Ectodermal cell (in vitro differentiated cells): ENCODE measurements at regions not wholly inside any gene's neighbourhood (a gene's known extent, or its start where the extent isn't known, plus 50 kb on each side); places are given as distances from the start of the nearest gene placed in this dataset.

Experiments
- H3K27ac ChIP-seq: 2 replicates; pipeline ENCODE4 v1.7.0; 2013; ENCODE audit warnings: mild to moderate bottlenecking, low read depth, low read length; ENCODE audit not compliant: insufficient read depth, poor library complexity, severe bottlenecking
- H3K27me3 ChIP-seq: 2 replicates; pipeline ENCODE4 v1.7.0; 2013; ENCODE audit warnings: mild to moderate bottlenecking, low read length; ENCODE audit not compliant: insufficient read depth, control insufficient read depth, poor library complexity, severe bottlenecking
- H3K36me3 ChIP-seq: one replicate; pipeline ENCODE4 v1.7.0; 2013; ENCODE audit warnings: low read length; ENCODE audit not compliant: control insufficient read depth, insufficient read depth
- H3K4me1 ChIP-seq: one replicate; pipeline ENCODE4 v1.7.0; 2013; ENCODE audit warnings: low read length; ENCODE audit not compliant: control insufficient read depth, insufficient read depth
- H3K4me3 ChIP-seq: 2 replicates; pipeline ENCODE4 v1.7.0; 2013; ENCODE audit warnings: low read depth, low read length, control low read depth; ENCODE audit not compliant: insufficient read depth
- H3K9me3 ChIP-seq: 2 replicates; pipeline ENCODE4 v1.7.0; 2013; ENCODE audit warnings: mild to moderate bottlenecking, low read length, moderate library complexity; ENCODE audit not compliant: control insufficient read depth
- WGBS, 2 experiments: methylation state at CpG; one replicate each; pipeline ENCODE4 v1.1.7; 2013; ENCODE audit warnings: missing lambda C conversion rate in 2 of 2; 5-methylcytosine and 5-hydroxymethylcytosine counted together

DNA sequence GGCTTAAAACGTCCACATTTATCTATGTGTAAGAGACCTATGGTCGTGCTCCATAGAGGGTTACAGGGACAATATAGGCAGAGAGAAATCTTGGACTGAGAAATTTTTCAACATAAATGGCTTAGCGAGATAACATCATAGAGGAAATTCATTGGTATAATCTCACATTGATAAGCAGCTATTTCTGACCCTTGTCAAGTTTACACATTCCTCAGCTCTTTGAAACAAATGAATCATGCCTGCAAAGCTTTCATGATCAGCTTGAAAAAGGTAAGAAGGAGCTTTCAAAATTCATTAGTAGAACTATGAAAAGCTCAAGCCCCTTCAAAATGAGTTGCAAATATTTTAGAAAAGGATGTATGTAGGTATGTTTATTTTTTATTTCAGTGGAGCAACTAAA lies 478.8 kb downstream of the NEBL start:
- 29 to 53% methylated on average over 2 to 3 of the region's 3 CpGs for WGBS, 2 experiments
- H3K9me3 ChIP-seq: no peaks in the 10 kb centered on the region
- H3K4me1 ChIP-seq: no peaks in the 10 kb centered on the region
- H3K27ac ChIP-seq: no peak overlapping the region
- no peaks in the 10 kb centered on the region for H3K36me3 ChIP-seq
- H3K4me3 ChIP-seq: no peak overlapping the region
- H3K27me3 ChIP-seq: no peaks in the 10 kb centered on the region

GRCh38 chr10:20417791-20418190 lies 479.3 kb downstream of the NEBL start:
- no peaks in the 10 kb centered on the region for H3K4me1 ChIP-seq
- no peaks in the 10 kb centered on the region for H3K9me3 ChIP-seq
- WGBS, 2 experiments: 78 to 86% methylated on average over 1 of the region's 3 CpGs

GRCh38 chr10:20415684-20416083 lies 481.4 kb downstream of the NEBL start:
- H3K9me3 ChIP-seq: no peaks in the 10 kb centered on the region
- H3K27ac ChIP-seq: no peak overlapping the region
- H3K27me3 ChIP-seq: no peaks in the 10 kb centered on the region
- no peaks in the 10 kb centered on the region for H3K36me3 ChIP-seq
- 90 to 94% methylated on average over 2 of the region's 2 CpGs for WGBS, 2 experiments
- H3K4me1 ChIP-seq: no peaks in the 10 kb centered on the region
- no peak overlapping the region for H3K4me3 ChIP-seq

More at GRCh38 chr10:20417791-20418190, 479.3 kb downstream of the NEBL start:
- no peaks in the 10 kb centered on the region for H3K36me3 ChIP-seq
- no peak overlapping the region for H3K27ac ChIP-seq
- no peak overlapping the region for H3K4me3 ChIP-seq
- no peaks in the 10 kb centered on the region for H3K27me3 ChIP-seq

GRCh38 chr10:20407357-20407756 lies 489.8 kb downstream of the NEBL start:
- no peak overlapping the region for H3K4me3 ChIP-seq
- no peak overlapping the region for H3K27ac ChIP-seq
- no peaks in the 10 kb centered on the region for H3K9me3 ChIP-seq
- no peaks in the 10 kb centered on the region for H3K27me3 ChIP-seq
- H3K4me1 ChIP-seq: no peaks in the 10 kb centered on the region
- no peaks in the 10 kb centered on the region for H3K36me3 ChIP-seq

DNA sequence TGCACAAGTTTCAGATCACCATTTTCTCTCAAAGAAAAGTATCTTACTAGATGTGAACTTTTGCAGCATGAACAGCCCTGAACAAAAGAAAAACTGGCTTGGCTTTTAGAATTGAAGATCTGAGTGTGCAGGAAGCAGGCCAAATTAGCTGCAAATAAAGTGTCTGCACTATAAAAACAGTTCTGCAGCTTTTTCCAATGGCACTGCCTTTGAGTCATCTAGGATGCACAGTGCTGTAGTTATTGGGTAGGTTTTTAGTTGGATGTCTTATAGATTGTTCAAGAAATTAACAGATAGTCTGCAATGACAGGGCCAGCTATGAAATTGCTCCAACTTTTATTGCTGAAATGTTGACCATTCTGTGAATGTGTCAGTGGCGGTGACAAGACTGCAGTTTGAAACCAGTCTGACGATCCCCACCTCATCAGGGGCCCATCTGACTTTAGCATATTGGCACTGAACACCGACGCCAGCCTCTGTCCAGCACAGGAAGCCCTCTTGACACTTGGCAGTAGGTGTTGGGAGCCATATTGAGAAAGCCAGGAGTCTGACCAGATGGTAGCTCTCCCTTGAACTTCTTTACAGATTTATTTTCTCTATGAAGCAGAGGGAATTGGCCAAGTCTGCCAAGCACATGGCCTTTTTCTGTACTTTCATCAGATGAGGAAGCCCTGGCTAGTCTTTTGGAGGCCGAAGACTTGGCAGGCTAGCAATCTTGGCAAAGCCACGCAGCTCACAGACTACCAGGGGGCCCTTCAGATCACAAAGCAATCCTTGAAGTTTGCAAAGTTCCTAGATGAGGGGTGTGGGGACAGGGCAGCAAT lies 490.6 kb downstream of the NEBL start:
- 90 to 92% methylated on average over 6 of the region's 6 CpGs for WGBS, 2 experiments
- H3K9me3 ChIP-seq: no peaks in the 10 kb centered on the region
- no peak overlapping the region for H3K4me3 ChIP-seq
- H3K4me1 ChIP-seq: no peaks in the 10 kb centered on the region
- H3K27ac ChIP-seq: no peak overlapping the region
- H3K27me3 ChIP-seq: no peaks in the 10 kb centered on the region
- H3K36me3 ChIP-seq: no peaks in the 10 kb centered on the region

- H3K36me3 ChIP-seq: no peaks in the 10 kb centered on the region
- H3K9me3 ChIP-seq: no peaks in the 10 kb centered on the region
- H3K4me3 ChIP-seq: no peak overlapping the region
- 72 to 73% methylated on average over 3 of the region's 4 CpGs for WGBS, 2 experiments
- H3K27me3 ChIP-seq: no peaks in the 10 kb centered on the region
- no peaks in the 10 kb centered on the region for H3K4me1 ChIP-seq
- no peak overlapping the region for H3K27ac ChIP-seq
Observed at GRCh38 chr10:20405761-20406160, 491.4 kb downstream of the NEBL start.

- Histone ChIP-seq H3K36me3 (no peaks in the 10 kb centered on the region), H3K4me3 (no peak overlapping the region), H3K4me1 (no peaks in the 10 kb centered on the region), H3K9me3 (no peaks in the 10 kb centered on the region), H3K27ac (no peak overlapping the region), H3K27me3 (no peaks in the 10 kb centered on the region)
- 100% methylated on average over 1 of the region's 2 CpGs; no CpG with 5 or more reads in 1 of the 2 experiments for WGBS, 2 experiments
Observed at GRCh38 chr10:20405050-20405449, 492.1 kb downstream of the NEBL start.

- H3K27me3 ChIP-seq: no peaks in the 10 kb centered on the region
- H3K27ac ChIP-seq: no peak overlapping the region
- H3K9me3 ChIP-seq: no peaks in the 10 kb centered on the region
- H3K4me3 ChIP-seq: no peak overlapping the region
- WGBS, 2 experiments: 88 to 98% methylated on average over 1 to 2 of the region's 2 CpGs
- H3K4me1 ChIP-seq: no peaks in the 10 kb centered on the region
- no peaks in the 10 kb centered on the region for H3K36me3 ChIP-seq
Observed at GRCh38 chr10:20399772-20400171, 497.3 kb downstream of the NEBL start.

GRCh38 chr10:20396701-20397100 lies 500.4 kb downstream of the NEBL start:
- Histone ChIP-seq H3K4me1 (no peaks in the 10 kb centered on the region), H3K4me3 (no peak overlapping the region), H3K27me3 (no peaks in the 10 kb centered on the region), H3K36me3 (no peaks in the 10 kb centered on the region), H3K27ac (no peak overlapping the region), H3K9me3 (no peaks in the 10 kb centered on the region)
- WGBS, 2 experiments: 89 to 91% methylated on average over 4 of the region's 4 CpGs

DNA sequence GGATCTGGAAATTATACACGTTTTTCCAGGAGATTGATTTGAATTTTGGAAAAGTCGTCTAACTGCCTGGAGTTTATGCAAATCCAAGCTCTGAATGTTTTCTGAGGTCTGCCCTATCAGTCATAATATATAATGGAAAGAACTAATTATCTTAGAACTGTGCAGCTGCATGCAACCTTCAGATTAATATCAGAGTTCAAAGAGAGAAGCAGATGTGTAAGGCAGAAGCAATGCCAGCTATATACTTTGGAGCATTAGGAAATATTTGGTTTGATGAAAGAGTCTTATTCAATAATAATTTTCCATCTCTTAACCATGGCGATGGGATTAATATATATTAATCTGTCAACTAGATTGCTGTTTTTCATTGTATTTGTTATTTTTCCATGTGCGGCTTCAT lies 500.9 kb downstream of the NEBL start:
- no peaks in the 10 kb centered on the region for H3K9me3 ChIP-seq
- no peaks in the 10 kb centered on the region for H3K36me3 ChIP-seq
- no peak overlapping the region for H3K4me3 ChIP-seq
- no peak overlapping the region for H3K27ac ChIP-seq
- WGBS, 2 experiments: 97 to 98% methylated on average over 3 of the region's 4 CpGs
- H3K27me3 ChIP-seq: no peaks in the 10 kb centered on the region
- H3K4me1 ChIP-seq: no peaks in the 10 kb centered on the region
